Activated CD4-positive, alpha-beta T cell treated with anti-CD3 and anti-CD28 coated beads for 4 hours (primary cell): ENCODE measurements at regions not wholly inside any gene's neighbourhood (a gene's known extent, or its start where the extent isn't known, plus 50 kb on each side); places are given as distances from the start of the nearest gene placed in this dataset.

ENCODE experiments used
- DNase-seq, 2 donors: peaks; one replicate each; pipeline ENCODE4 v3.0.0-alpha.2; 2020

GRCh38 chr2:39540414-39540813, 103.3 kb upstream of the MAP4K3 start:
- DNase-seq = no peak

GRCh38 chr2:39541011-39541930, 104.2 kb upstream of the MAP4K3 start:
- DNase-seq = no peak

DNA sequence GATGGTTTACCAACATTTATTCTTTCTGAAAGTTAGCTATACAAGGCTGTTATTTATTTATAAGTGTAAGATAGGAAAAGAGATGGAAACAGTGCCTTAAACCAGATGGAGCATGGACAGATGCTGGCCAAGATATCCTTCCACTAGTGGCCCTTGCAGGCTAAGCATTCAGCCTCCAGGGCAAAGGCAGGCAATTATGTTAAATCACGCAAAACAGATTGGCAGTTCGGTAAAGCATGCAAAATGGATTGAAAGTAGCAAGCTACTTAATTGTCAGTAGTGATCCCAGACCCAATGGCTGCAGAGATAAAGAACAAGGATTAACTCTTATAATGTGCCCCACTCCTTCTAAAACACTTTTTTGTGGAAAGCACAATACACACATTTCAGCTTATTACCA, 105.4 kb upstream of the MAP4K3 start:
- DNase-seq = no peak

- no peak for DNase-seq
Measured at GRCh38 chr2:39545957-39546356, 108.9 kb upstream of the MAP4K3 start.

DNA sequence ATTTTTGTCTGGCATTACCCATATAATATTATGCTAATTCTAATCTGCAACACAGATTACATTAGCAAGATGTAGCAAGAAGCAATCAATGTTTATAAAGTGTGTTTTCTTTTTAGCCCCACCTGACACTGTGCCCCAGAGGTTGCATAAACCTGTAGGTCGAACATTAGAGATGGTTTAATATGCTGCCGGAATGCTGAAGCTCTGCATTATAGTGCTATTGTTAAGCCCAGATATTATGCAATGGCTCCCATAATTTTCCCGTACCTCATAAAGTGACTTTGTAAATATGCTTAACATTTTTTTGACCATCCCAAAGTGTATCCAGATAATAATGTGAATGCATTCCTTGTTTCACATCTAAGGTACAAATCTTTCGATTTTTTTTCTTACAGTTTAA, 109.3 kb upstream of the MAP4K3 start:
- no peak for DNase-seq

DNA sequence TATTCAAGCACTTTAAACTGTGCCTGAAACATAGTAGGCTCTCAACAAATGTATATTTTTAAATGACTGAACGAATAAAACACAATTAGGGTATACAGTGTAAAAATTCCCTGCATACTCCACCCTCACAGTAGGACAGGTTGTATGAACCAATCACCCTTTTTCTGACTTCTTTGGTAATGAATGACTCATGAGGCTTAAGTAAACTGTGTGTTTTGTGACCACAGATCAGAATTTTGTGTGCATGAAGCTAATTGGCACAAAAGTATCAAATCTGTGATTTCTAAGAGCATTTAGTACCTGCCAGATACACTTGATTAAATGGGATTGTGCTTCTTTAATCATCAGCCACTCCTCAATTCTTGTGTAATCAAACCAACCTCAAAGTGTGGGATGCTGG, 109.9 kb upstream of the MAP4K3 start:
- DNase-seq = no peak

DNA sequence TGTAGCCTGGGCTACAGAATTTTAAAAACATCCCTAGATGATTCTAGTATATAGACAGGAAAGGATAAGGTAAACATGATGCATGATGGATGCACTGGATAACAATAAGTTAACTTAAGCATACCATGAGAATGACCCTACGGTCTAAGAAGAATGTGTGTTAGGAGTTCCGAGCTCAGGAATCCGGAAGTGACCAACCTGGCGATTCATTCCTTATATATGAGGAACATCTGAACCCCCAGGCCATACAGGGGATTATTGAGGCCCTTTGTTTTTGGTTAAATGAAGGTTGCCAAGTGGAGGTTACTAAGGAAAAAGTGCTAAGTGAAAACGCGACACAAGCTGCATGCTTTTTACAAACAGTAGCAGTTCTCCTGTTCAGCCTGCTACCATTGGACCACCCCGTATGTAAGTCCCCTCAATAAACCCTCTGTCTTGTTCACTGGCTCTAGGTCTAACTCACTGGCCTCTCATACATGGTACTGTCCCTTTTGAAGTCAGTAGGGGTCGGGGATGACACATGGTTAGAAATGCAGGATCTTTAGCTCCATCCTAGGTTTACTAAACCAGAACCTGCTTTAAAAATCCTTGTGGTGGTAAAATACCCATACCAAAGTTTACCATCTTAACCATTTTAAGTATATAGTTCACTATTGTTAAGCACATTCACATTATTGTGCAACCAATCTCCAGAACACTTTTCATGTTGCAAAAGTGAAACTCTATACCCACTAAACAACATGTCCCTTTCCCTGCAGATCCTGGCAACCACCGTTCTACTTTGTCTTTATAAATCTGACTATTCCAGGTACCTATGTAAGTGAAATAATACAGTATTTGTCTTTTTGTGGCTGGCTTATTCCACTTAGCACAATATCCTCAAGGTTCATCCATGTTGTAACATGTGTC, 111.0 kb upstream of the MAP4K3 start:
- no peak for DNase-seq

DNA sequence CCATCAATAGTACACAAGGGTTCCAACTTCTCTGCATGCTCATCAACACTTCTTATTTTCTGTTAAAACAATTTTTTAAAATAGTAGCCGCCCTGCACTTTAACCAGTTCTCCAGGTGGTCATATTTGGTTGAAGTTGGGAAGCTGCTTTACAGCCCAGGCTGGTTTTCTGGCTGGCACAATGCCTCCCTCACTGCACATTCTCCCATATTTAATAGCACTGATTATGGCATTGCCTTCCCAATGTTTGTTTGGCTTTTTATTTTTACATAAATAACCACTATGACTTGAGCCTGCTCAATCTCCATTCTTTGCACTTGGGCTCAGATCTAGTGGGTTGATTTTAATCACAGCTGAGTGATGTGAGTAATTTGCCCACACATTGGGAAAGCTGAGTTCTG, 111.9 kb upstream of the MAP4K3 start:
- no peak for DNase-seq

DNA sequence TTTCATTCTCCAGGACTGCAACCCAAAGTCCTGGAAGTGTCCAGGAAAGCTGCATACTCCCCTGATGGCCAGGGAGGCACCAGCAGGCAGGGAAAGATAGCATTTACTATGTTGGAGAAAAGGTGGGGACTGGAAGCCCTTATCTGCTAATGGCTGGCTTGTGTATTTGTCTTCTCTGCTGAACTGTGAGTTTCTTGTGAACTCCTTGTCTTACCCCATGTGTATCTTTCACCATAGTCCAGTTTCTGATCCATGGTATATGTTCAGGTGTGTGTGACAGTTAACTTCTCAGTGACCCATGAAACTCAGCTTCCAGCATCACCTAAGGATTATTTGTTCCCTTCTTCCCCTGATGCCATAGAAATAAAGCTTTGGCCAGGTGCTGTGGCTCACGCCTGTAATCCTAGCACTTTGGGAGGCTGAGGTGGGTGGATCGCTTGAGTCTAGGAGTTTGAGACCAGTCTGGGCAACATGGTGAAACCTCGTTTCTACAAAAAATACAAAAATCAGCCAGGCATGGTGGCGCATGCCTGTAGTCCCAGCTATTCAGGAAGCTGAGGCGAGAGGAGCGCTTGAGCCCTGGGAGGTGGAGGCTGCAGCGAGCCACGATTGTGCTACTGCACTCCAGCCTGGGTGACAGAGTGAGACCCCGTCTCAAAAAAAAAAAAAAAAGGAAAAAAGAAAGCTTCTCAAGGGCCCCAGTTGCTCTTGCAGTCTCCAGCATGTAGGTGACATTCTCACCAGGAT, 112.8 kb upstream of the MAP4K3 start:
- DNase-seq = no peak

- no peak for DNase-seq
Measured at GRCh38 chr2:39550701-39551285, 113.7 kb upstream of the MAP4K3 start.

DNA sequence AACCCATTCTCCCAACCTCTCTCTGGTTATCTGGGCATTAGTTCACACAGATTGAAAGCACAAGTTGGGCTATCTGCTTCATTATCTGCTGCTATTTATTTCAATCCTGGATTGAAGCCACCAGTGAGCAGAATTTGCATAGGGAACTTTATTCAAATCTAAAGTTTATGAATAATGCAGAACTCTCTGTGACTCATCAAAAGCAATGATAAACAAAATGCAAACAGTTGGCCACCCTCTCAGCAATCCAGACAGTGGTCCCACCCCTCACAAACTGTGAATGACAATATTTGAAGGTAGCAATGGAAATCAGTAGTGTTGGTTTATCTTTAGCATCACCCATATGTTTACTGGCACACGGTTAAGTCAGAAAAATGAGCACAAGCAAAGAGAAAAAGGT, 106.8 kb upstream of the TMEM178A start:
- DNase-seq = no peak

- DNase-seq = no peak
Measured at GRCh38 chr2:39563572-39563971, 102.1 kb upstream of the TMEM178A start.

- no peak for DNase-seq
Measured at GRCh38 chr2:39567507-39567906, 98.2 kb upstream of the TMEM178A start.

DNA sequence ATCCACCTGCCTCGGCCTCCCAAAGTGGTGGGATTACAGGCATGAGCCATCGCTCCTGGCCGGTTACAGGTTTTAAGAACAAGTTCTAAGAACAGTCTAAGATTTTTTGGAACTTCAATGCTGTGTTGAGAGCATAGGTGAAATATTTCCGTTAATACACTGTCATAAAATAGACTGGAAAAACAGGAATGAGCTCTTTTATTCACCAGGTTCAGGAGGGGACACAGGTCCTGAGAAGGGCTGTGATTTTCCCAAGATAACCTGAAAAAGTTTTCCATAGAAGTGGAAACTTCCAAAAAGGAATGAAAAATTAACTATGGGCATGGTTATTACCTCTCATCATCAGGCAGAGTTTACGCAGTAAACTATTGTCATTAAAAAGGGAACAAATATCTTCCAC, 97.6 kb upstream of the TMEM178A start:
- DNase-seq = no peak

DNA sequence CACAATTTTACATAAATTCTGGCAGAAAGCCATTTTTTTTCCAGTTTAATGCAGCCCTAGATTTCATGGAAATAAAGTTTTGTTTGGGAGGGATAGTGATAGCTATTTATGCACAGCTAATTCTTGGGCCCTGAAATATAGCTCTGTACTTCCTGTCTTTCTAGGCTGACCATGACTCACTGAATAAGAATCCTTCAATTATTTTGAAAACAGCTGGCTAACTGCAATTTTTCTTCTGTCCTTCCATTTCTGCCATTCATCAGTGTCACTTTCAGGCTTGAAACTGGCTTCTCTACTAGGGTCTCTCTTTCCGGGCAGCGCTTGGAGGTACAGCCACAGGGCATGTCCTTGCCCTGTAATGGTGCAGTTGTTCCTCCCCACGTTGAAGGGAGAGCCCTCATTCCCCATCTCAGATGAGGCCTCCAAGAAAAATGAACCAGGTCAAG, 97.1 kb upstream of the TMEM178A start:
- no peak for DNase-seq

DNA sequence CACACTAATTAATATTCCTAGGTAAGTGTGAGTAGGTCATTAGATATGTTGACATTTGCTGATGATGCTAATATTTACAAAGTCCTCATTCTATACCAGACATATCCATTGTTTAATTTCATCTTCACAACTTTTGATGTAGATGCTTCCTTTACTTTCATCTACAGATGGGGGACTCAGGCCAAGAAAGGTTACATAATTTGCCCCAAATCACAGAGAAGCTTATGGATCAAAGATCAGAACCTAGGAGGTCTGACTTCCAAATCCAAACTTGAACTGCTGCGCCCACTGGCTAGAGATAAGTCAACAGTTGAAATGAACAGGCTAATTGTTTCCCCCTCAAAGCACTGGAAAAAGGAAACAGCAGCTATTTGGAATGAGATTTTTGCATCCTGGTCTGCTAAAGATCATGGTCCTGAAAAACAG, 95.6 kb upstream of the TMEM178A start:
- no peak for DNase-seq

DNA sequence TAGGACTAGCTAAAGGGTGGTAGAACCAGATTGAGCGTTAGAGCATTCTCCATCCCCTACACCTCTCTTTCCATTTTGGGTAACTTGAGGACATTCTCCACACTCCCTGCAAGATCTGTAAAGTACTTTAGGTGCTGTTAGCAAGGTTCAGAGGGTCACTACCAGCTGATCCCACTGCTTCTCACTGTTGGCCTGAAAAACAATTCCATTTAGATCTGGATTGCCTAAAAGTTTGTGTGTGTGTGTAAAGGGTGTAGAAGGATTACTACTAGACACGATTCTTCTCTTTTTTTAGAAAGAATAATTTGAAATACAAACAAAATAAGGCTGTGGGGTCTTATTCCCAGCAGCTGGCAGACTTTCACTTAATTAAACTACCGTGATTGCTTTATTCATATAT, 95.1 kb upstream of the TMEM178A start:
- DNase-seq = no peak

DNA sequence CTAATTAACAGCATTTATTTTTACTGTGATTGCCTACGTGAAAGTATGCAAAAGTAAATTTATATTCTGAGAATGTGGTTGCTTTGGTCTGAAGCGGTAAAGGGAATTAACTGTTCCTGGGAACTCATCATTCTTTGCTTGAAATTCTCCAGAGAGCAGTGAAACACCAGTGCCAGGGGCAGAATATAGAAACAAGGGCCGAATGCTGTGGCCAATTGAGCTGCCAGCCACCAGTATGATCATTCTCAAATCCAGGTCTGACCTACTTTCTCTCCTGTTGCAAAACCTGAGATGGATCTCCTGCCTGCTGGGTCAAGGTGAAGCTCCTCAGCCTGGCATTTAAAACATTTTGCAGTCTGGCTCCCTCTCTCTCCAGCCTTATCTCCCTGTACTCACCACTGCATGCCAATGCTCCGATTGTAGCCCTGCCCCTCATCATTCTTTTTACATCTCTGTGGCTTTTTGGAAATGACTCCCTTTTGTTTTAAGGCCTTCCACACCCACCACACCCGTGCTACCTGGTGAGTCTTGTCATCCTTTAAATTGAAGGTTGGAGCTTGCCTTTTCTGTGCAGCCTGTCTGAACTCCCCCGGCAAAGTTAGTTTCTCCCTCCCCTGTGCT, 94.5 kb upstream of the TMEM178A start:
- no peak for DNase-seq

DNA sequence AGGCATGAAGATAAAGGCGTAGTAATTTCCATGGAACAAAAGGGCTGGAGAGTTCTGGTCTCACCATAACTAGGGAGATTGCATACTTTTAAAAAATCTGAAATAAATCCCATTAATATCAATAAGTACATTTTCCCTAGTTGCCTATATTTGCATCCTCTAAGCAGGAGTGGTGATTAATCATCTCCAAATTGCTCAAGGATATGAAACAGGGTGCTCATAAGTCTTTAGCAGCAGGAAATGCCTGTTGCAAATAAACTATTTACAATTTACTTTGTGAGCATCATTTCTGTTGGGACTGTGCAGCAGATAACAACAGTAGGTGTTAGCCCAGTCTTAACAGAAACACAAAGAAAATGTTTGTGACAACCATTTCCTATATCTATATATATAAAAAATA, 92.4 kb upstream of the TMEM178A start:
- DNase-seq = no peak

DNA sequence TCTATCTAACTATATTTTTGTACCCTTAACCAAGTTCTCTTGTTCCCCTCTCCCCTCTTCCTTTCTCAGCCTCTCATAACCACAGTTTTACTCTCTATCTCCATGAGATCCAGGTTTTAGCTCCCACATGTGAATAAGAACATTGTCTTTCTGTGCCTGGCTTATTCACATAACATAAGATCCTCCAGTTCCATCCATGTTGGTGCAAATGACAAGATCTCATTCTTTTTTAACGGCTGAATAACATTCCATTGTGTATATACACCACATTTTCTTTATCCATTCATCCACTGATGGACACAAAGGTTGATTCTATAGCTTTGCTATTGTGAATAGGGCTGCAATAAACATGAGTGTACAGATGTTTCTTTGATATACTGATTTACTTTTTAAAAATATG, 83.9 kb upstream of the TMEM178A start:
- DNase-seq = no peak

- no peak for DNase-seq
Measured at GRCh38 chr2:39583213-39583612, 82.5 kb upstream of the TMEM178A start.

GRCh38 chr2:39583781-39584180, 81.9 kb upstream of the TMEM178A start:
- DNase-seq = no peak
